Fibroblast of villous mesenchyme (primary cell): ENCODE measurements at regions not wholly inside any gene's neighbourhood (a gene's known extent, or its start where the extent isn't known, plus 50 kb on each side); places are given as distances from the start of the nearest gene placed in this dataset.

Experiments
- DNase-seq: peaks from one replicate; pipeline ENCODE4 v3.0.0-alpha.2; 2010; ENCODE audit warnings: low read depth
- H3K4me3 ChIP-seq: 2 replicates; pipeline ENCODE4 v1.5.1; 2011; ENCODE audit warnings: low read depth, mild to moderate bottlenecking, low read length
- TF ChIP-seq, protein P1 (sequence below): IDR thresholded peaks from 2 replicates; pipeline ENCODE4 v1.5.1; 2012; ENCODE audit warnings: low read depth, mild to moderate bottlenecking, low read length; ENCODE audit not compliant: insufficient read depth

GRCh38 chr20:62533591-62534495 is 58.0 kb upstream of the GATA5 start:
- no peak for DNase-seq
- TF ChIP-seq, protein P1, sequence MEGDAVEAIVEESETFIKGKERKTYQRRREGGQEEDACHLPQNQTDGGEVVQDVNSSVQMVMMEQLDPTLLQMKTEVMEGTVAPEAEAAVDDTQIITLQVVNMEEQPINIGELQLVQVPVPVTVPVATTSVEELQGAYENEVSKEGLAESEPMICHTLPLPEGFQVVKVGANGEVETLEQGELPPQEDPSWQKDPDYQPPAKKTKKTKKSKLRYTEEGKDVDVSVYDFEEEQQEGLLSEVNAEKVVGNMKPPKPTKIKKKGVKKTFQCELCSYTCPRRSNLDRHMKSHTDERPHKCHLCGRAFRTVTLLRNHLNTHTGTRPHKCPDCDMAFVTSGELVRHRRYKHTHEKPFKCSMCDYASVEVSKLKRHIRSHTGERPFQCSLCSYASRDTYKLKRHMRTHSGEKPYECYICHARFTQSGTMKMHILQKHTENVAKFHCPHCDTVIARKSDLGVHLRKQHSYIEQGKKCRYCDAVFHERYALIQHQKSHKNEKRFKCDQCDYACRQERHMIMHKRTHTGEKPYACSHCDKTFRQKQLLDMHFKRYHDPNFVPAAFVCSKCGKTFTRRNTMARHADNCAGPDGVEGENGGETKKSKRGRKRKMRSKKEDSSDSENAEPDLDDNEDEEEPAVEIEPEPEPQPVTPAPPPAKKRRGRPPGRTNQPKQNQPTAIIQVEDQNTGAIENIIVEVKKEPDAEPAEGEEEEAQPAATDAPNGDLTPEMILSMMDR, result no peak
- no peak overlapping the region for H3K4me3 ChIP-seq

DNA sequence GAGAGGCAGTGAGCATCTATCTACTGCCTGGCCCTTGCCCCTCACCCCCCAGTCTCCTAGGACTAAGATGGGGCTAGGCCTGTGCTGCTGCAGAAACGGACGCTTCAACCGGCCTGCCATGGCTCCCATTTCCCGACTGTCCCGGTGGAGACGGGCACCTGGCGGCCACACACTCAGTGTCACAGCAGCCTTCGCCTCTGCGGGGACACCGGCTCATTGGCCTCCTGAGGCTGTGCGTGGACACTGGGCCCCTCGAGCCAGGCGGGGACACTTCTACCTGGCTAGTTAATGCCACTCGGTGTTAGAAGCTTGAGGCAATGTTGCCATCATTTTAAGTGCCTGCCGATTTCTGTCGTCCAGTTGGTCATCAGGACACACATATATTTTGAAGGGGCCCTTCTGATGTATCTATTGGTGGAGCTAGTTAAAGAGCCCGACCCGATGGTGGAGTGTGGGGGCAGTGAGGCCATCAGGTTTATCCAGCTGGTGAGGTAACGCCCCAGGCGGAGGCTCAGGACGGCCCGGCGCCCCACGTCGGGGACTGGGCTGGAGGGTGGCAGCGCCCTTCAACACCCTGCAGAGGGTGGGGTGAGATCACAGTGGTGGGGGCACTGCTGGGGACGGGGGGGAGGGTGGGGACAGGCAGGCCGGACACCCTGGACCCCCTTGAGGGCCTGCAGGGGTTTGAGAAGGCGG is 58.9 kb upstream of the GATA5 start:
- DNase-seq, result no peak

DNA sequence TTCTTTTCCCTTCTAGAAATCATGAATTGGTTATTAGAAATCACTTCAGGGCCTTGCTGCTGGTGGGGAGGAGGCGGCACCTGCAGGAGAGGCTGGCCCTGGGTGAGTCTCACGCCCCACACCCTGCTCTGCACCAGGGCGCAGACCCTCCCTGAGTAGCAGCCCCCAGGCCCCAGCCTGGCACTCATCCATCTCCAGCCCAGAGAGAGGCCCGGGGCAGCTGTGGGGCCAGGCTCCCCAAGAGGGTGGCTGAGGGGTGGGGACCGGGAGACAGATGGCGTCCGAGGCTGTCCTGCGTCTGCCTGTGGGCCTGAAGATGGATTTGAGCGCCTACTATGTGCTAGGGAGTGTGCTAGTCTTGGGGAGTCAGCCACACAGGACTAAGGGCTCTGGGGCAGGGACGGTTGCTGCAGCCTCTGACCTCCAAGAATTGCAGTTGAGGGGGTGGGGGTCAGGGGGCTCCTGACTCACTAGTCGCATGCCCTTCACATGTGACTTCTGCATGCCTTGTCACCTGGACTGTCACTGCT is 59.6 kb upstream of the GATA5 start:
- TF ChIP-seq, protein P1, result no peak
- H3K4me3 ChIP-seq, result no peak overlapping the region
- no peak for DNase-seq

More for the DNA sequence above, 58.9 kb upstream of the GATA5 start:
- TF ChIP-seq, protein P1, result no peak
- no peak overlapping the region for H3K4me3 ChIP-seq

DNA sequence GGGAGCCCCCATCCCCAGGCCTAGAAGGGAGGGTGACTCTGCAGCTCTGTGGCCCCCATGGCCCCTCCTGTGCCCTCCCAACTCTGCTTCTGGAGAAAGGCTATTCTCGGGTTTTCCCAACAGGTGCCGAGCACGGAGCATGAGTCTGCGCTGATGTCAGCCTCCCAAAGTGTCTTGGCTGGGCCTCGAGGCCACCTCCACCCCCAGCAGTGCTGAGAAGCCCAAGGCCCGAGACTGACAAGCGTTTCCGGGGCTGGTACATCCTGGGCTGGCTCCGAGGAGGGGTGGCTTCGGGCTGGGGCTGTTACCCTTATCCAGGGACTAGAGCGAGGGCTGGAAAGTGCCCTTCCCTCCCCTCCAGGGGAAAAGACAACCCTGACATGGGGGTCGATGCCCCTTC is 60.2 kb upstream of the GATA5 start:
- H3K4me3 ChIP-seq, result no peak overlapping the region
- TF ChIP-seq, protein P1, result no peak
- DNase-seq, result no peak

DNA sequence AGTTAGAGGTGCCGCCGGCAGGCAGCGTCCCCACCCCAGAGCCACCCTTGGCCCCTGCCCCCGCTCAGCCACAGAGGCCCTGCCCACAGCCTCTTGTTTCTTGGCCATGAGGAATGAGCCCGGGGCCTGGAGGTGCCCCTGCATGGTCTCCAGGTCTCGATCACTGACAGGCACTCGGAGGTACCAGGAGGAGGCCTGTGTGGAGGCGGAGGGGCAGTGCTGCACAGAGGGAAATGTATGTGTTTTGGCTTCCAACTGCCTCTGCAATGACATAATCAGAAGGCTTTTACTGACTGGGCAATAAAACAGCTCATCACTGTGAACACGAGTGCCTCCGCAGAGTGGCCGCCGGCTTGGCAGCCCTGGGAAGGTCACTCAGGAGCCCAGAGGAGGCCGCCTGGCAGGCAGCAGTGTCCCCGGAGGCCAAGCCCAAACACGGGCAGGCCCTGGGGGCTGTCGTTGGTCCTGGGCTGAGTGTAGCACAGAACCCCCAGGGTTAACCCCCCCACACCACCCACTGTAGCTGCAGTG is 61.1 kb upstream of the GATA5 start:
- peak; percentile 43 for DNase-seq

GRCh38 chr20:62537649-62538292 is 62.0 kb upstream of the GATA5 start:
- DNase-seq, result no peak
- H3K4me3 ChIP-seq, result no peak overlapping the region
- TF ChIP-seq, protein P1, result no peak

More for the DNA sequence above, 61.1 kb upstream of the GATA5 start:
- no peak overlapping the region for H3K4me3 ChIP-seq
- TF ChIP-seq, protein P1, result no peak
